ENCODE measurements at regions not wholly inside any gene's neighbourhood (a gene's known extent, or its start where the extent isn't known, plus 50 kb on each side); places are given as distances from the start of the nearest gene placed in this dataset.

GRCh38 chr4:10197952-10198351 is 81.4 kb upstream of the WDR1 start:
- H3K27ac Mint-ChIP-seq = no peak overlapping the region
- H3K27me3 Mint-ChIP-seq = peaks cover 0 to 5% of the 10 kb centered on the region in 2 donors
- H3K27me3 ChIP-seq (ENCODE audit: insufficient read depth, low read length, poor library complexity, severe bottlenecking) = no peaks in the 10 kb centered on the region
- no peaks in the 10 kb centered on the region for H3K4me1 ChIP-seq (ENCODE audit: insufficient read depth, low read length)
- DNase-seq = no peak
- no peak overlapping the region for H3K4me3 ChIP-seq (ENCODE audit: low read length)
- ChIA-PET CTCF (no interaction called here), POLR2A (no interaction called here)
- H3K4me3 Mint-ChIP-seq = no peak overlapping the region
- H3K36me3 ChIP-seq (ENCODE audit: insufficient read depth, low read length) = no peaks in the 10 kb centered on the region
- no peaks in the 10 kb centered on the region for H3K36me3 Mint-ChIP-seq
- H3K9me3 Mint-ChIP-seq = no peaks in the 10 kb centered on the region
- H3K9me3 ChIP-seq (ENCODE audit: low read length) = no peaks in the 10 kb centered on the region
- peak overlapping the region; percentile 27 for H3K27ac ChIP-seq (ENCODE audit: low read depth, low read length)
- no peaks in the 10 kb centered on the region for H3K4me1 Mint-ChIP-seq

GRCh38 chr4:10196191-10196590 is 79.6 kb upstream of the WDR1 start:
- H3K36me3 ChIP-seq (ENCODE audit: insufficient read depth, low read length) = no peaks in the 10 kb centered on the region
- H3K4me1 ChIP-seq (ENCODE audit: insufficient read depth, low read length) = no peaks in the 10 kb centered on the region
- no peak overlapping the region for H3K27ac Mint-ChIP-seq
- no peaks in the 10 kb centered on the region for H3K36me3 Mint-ChIP-seq
- H3K4me3 ChIP-seq (ENCODE audit: low read length) = no peak overlapping the region
- peaks cover 0 to 6% of the 10 kb centered on the region in 2 donors for H3K27me3 Mint-ChIP-seq
- H3K4me3 Mint-ChIP-seq = no peak overlapping the region
- H3K4me1 Mint-ChIP-seq = no peaks in the 10 kb centered on the region
- no peak overlapping the region for H3K27ac ChIP-seq (ENCODE audit: low read depth, low read length)
- DNase-seq = no peak
- H3K9me3 ChIP-seq (ENCODE audit: low read length) = no peaks in the 10 kb centered on the region
- ChIA-PET CTCF (no interaction called here), POLR2A (no interaction called here)
- no peaks in the 10 kb centered on the region for H3K9me3 Mint-ChIP-seq
- no peaks in the 10 kb centered on the region for H3K27me3 ChIP-seq (ENCODE audit: insufficient read depth, low read length, poor library complexity, severe bottlenecking)

- no peak overlapping the region for H3K27ac ChIP-seq (ENCODE audit: low read depth, low read length)
- H3K4me1 Mint-ChIP-seq = no peaks in the 10 kb centered on the region
- no peaks in the 10 kb centered on the region for H3K36me3 Mint-ChIP-seq
- no peaks in the 10 kb centered on the region for H3K9me3 ChIP-seq (ENCODE audit: low read length)
- peaks cover 0 to 5% of the 10 kb centered on the region in 2 donors for H3K27me3 Mint-ChIP-seq
- no peaks in the 10 kb centered on the region for H3K9me3 Mint-ChIP-seq
- H3K4me1 ChIP-seq (ENCODE audit: insufficient read depth, low read length) = no peaks in the 10 kb centered on the region
- DNase-seq = no peak
- no peak overlapping the region for H3K4me3 ChIP-seq (ENCODE audit: low read length)
- no peaks in the 10 kb centered on the region for H3K27me3 ChIP-seq (ENCODE audit: insufficient read depth, low read length, poor library complexity, severe bottlenecking)
- ChIA-PET CTCF (no interaction called here), POLR2A (no interaction called here)
- no peak overlapping the region for H3K27ac Mint-ChIP-seq
- H3K4me3 Mint-ChIP-seq = no peak overlapping the region
- H3K36me3 ChIP-seq (ENCODE audit: insufficient read depth, low read length) = no peaks in the 10 kb centered on the region
Measured at GRCh38 chr4:10192331-10192730, 75.7 kb upstream of the WDR1 start.

- H3K27me3 Mint-ChIP-seq = peaks cover 5% of the 10 kb centered on the region in 2 donors
- H3K4me1 ChIP-seq (ENCODE audit: insufficient read depth, low read length) = no peaks in the 10 kb centered on the region
- H3K4me3 Mint-ChIP-seq = no peak overlapping the region
- H3K36me3 ChIP-seq (ENCODE audit: insufficient read depth, low read length) = no peaks in the 10 kb centered on the region
- no peaks in the 10 kb centered on the region for H3K9me3 Mint-ChIP-seq
- ChIA-PET POLR2A (no interaction called here), CTCF (interaction anchor here (1.2 kb wide), 1 partner anchor 273 kb away, joined by 3 read pairs; no protein-coding TSS in a partner anchor)
- H3K27ac Mint-ChIP-seq = no peak overlapping the region
- H3K4me3 ChIP-seq (ENCODE audit: low read length) = no peak overlapping the region
- H3K36me3 Mint-ChIP-seq = no peaks in the 10 kb centered on the region
- H3K27ac ChIP-seq (ENCODE audit: low read depth, low read length) = no peak overlapping the region
- no peaks in the 10 kb centered on the region for H3K27me3 ChIP-seq (ENCODE audit: insufficient read depth, low read length, poor library complexity, severe bottlenecking)
- H3K9me3 ChIP-seq (ENCODE audit: low read length) = no peaks in the 10 kb centered on the region
- DNase-seq = no peak
- H3K4me1 Mint-ChIP-seq = peaks cover 4 to 5% (median 5%) of the 10 kb centered on the region in 3 donors
Measured at GRCh38 chr4:10188400-10189004, 71.9 kb upstream of the WDR1 start.

GRCh38 chr4:10186228-10187214 is 69.9 kb upstream of the WDR1 start:
- Histone ChIP-seq H3K27me3 (ENCODE audit: insufficient read depth, low read length, poor library complexity, severe bottlenecking) (no peaks in the 10 kb centered on the region), H3K36me3 (ENCODE audit: insufficient read depth, low read length) (no peaks in the 10 kb centered on the region), H3K27ac (ENCODE audit: low read depth, low read length) (peak overlapping the region; percentile 86), H3K4me1 (ENCODE audit: insufficient read depth, low read length) (peaks cover 6% of the 10 kb centered on the region), H3K9me3 (ENCODE audit: low read length) (no peaks in the 10 kb centered on the region), H3K4me3 (ENCODE audit: low read length) (no peak overlapping the region)
- CTCF ChIA-PET = no interaction called here
- Mint-ChIP-seq H3K9me3 (no peaks in the 10 kb centered on the region), H3K36me3 (no peaks in the 10 kb centered on the region), H3K27me3 (peaks cover 5% of the 10 kb centered on the region in 2 donors), H3K4me3 (no peak overlapping the region), H3K27ac (no peak overlapping the region), H3K4me1 (peaks cover 13 to 24% (median 15%) of the 10 kb centered on the region in 3 donors)
- POLR2A ChIA-PET = no interaction called here
- DNase-seq = no peak

GRCh38 chr4:10185518-10186227 is 69.1 kb upstream of the WDR1 start:
- ChIA-PET CTCF (no interaction called here), POLR2A (no interaction called here)
- Mint-ChIP-seq H3K27me3 (peaks cover 2 to 5% of the 10 kb centered on the region in 2 donors), H3K4me1 (peaks cover 16 to 32% (median 22%) of the 10 kb centered on the region in 3 donors), H3K27ac (no peak overlapping the region), H3K4me3 (no peak overlapping the region), H3K9me3 (no peaks in the 10 kb centered on the region), H3K36me3 (no peaks in the 10 kb centered on the region)
- H3K9me3 ChIP-seq (ENCODE audit: low read length) = no peaks in the 10 kb centered on the region
- H3K27me3 ChIP-seq (ENCODE audit: insufficient read depth, low read length, poor library complexity, severe bottlenecking) = no peaks in the 10 kb centered on the region
- H3K4me3 ChIP-seq (ENCODE audit: low read length) = no peak overlapping the region
- H3K27ac ChIP-seq (ENCODE audit: low read depth, low read length) = peak overlapping the region; percentile 86
- no peaks in the 10 kb centered on the region for H3K36me3 ChIP-seq (ENCODE audit: insufficient read depth, low read length)
- H3K4me1 ChIP-seq (ENCODE audit: insufficient read depth, low read length) = peaks cover 14% of the 10 kb centered on the region
- DNase-seq = no peak

GRCh38 chr4:10184501-10184938 is 67.9 kb upstream of the WDR1 start:
- Histone ChIP-seq H3K4me3 (ENCODE audit: low read length) (no peak overlapping the region), H3K36me3 (ENCODE audit: insufficient read depth, low read length) (no peaks in the 10 kb centered on the region), H3K27ac (ENCODE audit: low read depth, low read length) (peak overlapping the region; percentile 86), H3K9me3 (ENCODE audit: low read length) (no peaks in the 10 kb centered on the region), H3K27me3 (ENCODE audit: insufficient read depth, low read length, poor library complexity, severe bottlenecking) (no peaks in the 10 kb centered on the region), H3K4me1 (ENCODE audit: insufficient read depth, low read length) (peaks cover 16% of the 10 kb centered on the region)
- ChIA-PET POLR2A (no interaction called here), CTCF (no interaction called here)
- Mint-ChIP-seq H3K9me3 (no peaks in the 10 kb centered on the region), H3K36me3 (peaks cover 0 to 4% (median 0%) of the 10 kb centered on the region in 3 donors), H3K4me3 (no peak overlapping the region), H3K27ac (peak overlapping the region in 1 of 8 donors; percentile 35), H3K27me3 (peaks cover 2 to 5% of the 10 kb centered on the region in 2 donors), H3K4me1 (peaks cover 16 to 32% (median 22%) of the 10 kb centered on the region in 3 donors)
- no peak for DNase-seq

- ChIA-PET CTCF (no interaction called here), POLR2A (no interaction called here)
- peak overlapping the region in 1 of 8 donors; percentile 48 for H3K27ac Mint-ChIP-seq
- Histone ChIP-seq H3K36me3 (ENCODE audit: insufficient read depth, low read length) (no peaks in the 10 kb centered on the region), H3K27me3 (ENCODE audit: insufficient read depth, low read length, poor library complexity, severe bottlenecking) (no peaks in the 10 kb centered on the region), H3K4me3 (ENCODE audit: low read length) (no peak overlapping the region), H3K9me3 (ENCODE audit: low read length) (no peaks in the 10 kb centered on the region), H3K27ac (ENCODE audit: low read depth, low read length) (peak overlapping the region; percentile 86), H3K4me1 (ENCODE audit: insufficient read depth, low read length) (peaks cover 16% of the 10 kb centered on the region)
- no peaks in the 10 kb centered on the region for H3K9me3 Mint-ChIP-seq
- H3K4me3 Mint-ChIP-seq = no peak overlapping the region
- no peak for DNase-seq
- peaks cover 16 to 32% (median 22%) of the 10 kb centered on the region in 3 donors for H3K4me1 Mint-ChIP-seq
- H3K27me3 Mint-ChIP-seq = peaks cover 2 to 5% of the 10 kb centered on the region in 2 donors
- H3K36me3 Mint-ChIP-seq = peaks cover 0 to 4% (median 0%) of the 10 kb centered on the region in 3 donors
Measured at GRCh38 chr4:10184041-10184440, 67.4 kb upstream of the WDR1 start.
